RWPE1 (cell line): ENCODE measurements at regions not wholly inside any gene's neighbourhood (a gene's known extent, or its start where the extent isn't known, plus 50 kb on each side); places are given as distances from the start of the nearest gene placed in this dataset.

ENCODE experiments used
- CTCF ChIA-PET: fragments of 350-600 bp; sonication (Branson Sonifier 250); formaldehyde crosslinking; extraction: SDS; loops from one replicate; lab custom pipeline; 2021; lab: Yijun Ruan, JAX
- POLR2A ChIA-PET: fragments of 400-600 bp; formaldehyde crosslinking; extraction: SDS; loops from one replicate; lab custom pipeline; 2020; ENCODE audit warnings: antibody characterized with exemption; ENCODE audit not compliant: low non-redundant PET; lab: Yijun Ruan, JAX
- DNase-seq: peaks from one replicate; pipeline ENCODE4 v3.0.0; 2012; ENCODE audit warnings: low spot score
- H3K27ac ChIP-seq: fragments of 450-650 bp; 2 replicates; pipeline ENCODE4 v1.5.1; 2017
- CTCF ChIP-seq: fragments of 450-650 bp; conservative IDR thresholded peaks from 2 replicates; pipeline ENCODE4 v1.5.1; 2017; ENCODE audit warnings: low read depth, mild to moderate bottlenecking

- ChIA-PET POLR2A (no interaction called here), CTCF (no interaction called here)
- no peak overlapping the region for H3K27ac ChIP-seq
- no peak for TF ChIP-seq CTCF
- no peak for DNase-seq
Observed at GRCh38 chr9:19521205-19521604, 112.4 kb downstream of the ACER2 start.

GRCh38 chr9:19517202-19517942 is 108.6 kb downstream of the ACER2 start:
- DNase-seq: no peak
- no peak overlapping the region for H3K27ac ChIP-seq
- POLR2A ChIA-PET: no interaction called here
- CTCF ChIA-PET: interaction anchor here (0.6 to 1.0 kb wide), 5 partner anchors 17 to 277 kb away, joined by 3 to 5 read pairs (median 3); no protein-coding TSS in a partner anchor
- TF ChIP-seq CTCF: no peak

DNA sequence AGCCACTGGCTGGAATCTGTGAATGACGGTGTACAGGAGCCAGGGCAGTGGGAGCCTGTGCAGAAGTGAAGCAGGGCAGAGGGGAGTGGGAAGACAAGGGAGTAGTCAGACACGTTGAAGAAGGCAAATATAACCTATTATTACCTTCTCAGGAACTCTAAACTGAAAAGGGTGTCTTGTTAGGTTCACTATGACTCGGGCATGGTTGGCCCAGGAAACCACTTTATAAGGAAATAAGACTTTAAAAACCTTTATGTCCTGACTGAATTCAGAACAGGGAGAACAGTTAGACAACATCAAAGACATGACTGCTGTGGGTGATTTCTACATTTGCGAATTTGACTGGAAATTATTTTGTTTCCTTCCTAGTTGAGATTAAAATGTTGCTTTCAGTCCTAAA is 107.5 kb downstream of the ACER2 start:
- DNase-seq: no peak
- H3K27ac ChIP-seq: no peak overlapping the region
- CTCF ChIA-PET: no interaction called here
- POLR2A ChIA-PET: no interaction called here
- TF ChIP-seq CTCF: no peak

DNA sequence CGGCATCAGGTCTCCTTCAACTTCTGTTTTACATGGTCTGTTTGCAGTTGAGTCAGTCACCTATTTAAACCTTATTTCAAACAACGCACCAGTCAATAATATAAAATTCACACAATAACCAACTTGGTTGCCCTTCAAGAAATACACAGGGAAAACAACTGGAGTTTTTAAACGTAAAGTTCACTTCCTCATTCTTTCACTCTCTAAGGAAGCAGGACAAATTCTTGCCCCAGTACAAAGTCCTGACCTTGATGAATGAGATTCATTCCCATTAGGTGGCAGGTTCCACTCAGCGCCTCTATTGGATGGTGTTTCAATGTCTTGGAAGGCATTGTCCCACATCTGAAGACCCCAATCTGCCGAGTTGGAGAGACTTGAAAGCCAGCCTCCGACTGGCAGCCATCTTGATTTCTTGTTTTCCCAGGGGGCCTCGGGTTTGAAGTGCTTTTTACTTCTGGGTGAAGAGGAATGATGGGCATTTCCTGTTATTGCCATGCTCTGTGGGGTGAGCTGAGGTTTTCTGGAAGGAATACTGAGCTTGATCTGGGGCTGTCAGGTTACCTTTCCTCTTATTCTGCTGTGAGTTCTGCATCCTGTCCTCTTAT is 105.0 kb downstream of the ACER2 start:
- CTCF ChIA-PET: no interaction called here
- POLR2A ChIA-PET: no interaction called here
- TF ChIP-seq CTCF: no peak
- DNase-seq: no peak
- no peak overlapping the region for H3K27ac ChIP-seq

DNA sequence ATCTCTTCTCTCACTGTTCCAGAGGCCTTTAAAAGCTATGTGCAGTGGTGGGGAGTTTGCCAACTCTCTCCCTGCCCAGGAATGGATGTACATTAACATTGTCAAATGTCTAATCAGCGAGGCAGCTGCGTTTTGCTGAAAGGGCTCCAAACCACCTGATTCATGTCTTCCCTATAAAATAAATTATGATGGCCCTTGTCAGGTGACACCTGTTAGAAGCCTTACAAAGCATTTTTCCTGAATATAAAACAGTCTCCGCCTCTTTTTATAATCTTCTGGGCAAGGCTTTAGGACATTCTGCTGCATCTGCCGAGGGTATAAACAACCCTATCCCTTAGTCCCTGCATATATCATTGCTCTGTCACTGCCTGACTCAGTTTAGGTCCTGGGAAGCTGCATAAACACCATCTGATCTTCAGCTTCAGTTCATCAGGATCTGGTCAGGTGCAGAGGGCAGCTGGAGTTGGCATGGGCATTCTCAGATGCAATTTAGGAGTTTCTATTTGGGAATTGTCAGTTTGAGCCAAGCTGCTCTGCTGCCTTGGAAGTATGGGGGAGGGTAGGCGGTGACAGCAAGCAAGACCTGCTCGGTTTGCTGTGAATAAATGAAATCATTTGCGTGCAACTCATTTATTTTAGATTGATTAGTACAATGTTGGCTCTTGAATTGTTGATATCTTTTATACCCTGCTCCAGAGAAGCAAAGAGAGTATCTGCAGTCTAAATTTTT is 103.5 kb downstream of the ACER2 start:
- CTCF ChIA-PET: interaction anchor here (0.6 kb wide), 1 partner anchor 27 kb away, joined by 3 read pairs; no protein-coding TSS in a partner anchor
- DNase-seq: no peak
- TF ChIP-seq CTCF: no peak
- H3K27ac ChIP-seq: no peak overlapping the region
- POLR2A ChIA-PET: no interaction called here

DNA sequence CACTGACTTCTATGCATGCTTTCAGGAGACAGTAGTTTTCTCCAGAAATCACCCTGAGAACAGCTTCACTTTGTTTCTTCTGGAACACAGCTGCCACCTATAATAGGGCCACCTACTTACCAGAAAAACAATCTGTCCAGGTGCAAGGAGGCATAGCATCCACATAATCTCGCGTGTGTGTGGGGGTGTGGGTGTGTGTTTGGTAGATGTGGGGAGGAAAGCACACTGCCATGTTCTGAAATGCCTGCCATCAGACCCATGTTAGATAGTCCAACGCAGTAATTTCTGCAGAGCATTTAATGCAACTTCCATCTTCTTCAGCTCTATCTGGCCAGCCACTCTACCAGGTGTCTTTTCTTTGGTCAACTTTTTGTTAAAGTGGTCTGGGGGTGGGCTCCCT is 102.9 kb downstream of the ACER2 start:
- no peak overlapping the region for H3K27ac ChIP-seq
- no peak for DNase-seq
- ChIA-PET POLR2A (no interaction called here), CTCF (interaction anchor here (0.6 kb wide), 1 partner anchor 26 kb away, joined by 3 read pairs; no protein-coding TSS in a partner anchor)
- TF ChIP-seq CTCF: no peak
